ENCODE measurements at regions not wholly inside any gene's neighbourhood (a gene's known extent, or its start where the extent isn't known, plus 50 kb on each side); places are given as distances from the start of the nearest gene placed in this dataset.
"Not testable (repeated sequence)": the region's sequence is repeated elsewhere in the genome, so short reads cannot be mapped to it uniquely, and the experiment has no call there.

DNA sequence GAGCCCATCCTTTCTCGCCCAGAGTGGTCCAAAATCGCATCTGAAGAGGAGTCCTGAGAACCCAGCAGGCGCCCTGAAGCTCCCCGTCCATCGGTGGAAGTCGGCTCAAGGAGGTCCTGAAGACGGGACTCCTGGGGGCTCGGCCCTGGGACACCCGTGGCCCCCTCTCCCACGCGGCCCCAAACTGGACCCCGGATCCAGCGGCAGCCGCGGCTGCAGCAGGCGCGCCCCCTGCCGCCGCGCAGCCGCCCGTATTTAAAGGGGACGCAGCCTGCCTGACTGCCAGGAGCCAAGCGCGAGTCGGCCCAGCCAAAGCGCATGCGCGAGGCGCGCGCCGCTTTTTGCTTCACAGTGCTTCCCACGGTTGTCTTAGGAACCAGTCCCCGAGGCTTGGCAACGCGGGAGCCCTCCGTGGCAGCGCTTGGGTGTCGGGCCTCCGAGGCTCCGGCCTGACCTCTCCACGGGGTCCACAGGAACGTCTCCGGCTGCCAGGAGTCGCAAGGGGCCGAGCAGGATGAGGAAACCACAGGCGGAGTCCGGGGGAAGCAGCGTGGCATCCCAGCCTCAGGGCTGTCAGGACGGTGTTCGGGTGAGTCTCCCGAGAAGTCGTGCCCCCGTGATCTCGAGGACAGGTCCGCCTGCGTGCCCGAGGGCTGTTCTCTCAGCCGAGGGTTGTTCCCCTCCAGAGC, 691.6 kb downstream of the KCNJ18 start:
- not testable (repeated sequence) for TF ChIP-seq LEF1 (IDR thresholded peaks at IDR 0.05; ENCODE audit: borderline replicate concordance); CTBP1 (IDR thresholded peaks at IDR 0.05; ENCODE audit: borderline replicate concordance); ELF4 (IDR thresholded peaks at IDR 0.05); FOXM1 (IDR thresholded peaks at IDR 0.05; ENCODE audit: borderline replicate concordance); NFRKB (IDR thresholded peaks at IDR 0.05); L3MBTL2 (conservative IDR thresholded peaks at IDR 0.05); ARNT (IDR thresholded peaks at IDR 0.05); BHLHE40 (IDR thresholded peaks at IDR 0.05; ENCODE audit: borderline replicate concordance); SUZ12 (IDR thresholded peaks at IDR 0.05)

Data from HEK293T (cell line).